HepG2 (cell line): ENCODE measurements at regions not wholly inside any gene's neighbourhood (a gene's known extent, or its start where the extent isn't known, plus 50 kb on each side); places are given as distances from the start of the nearest gene placed in this dataset.

Experiments used
- ARNT2 ChIP-seq: sonication (generic); formaldehyde crosslinking; IDR thresholded peaks from 2 replicates; pipeline ENCODE4 v1.8.0; 2022; ENCODE audit warnings: mild to moderate bottlenecking, low read depth, missing genetic modification reagents, moderate library complexity
- BRCA1 ChIP-seq: sonication (generic); formaldehyde crosslinking; IDR thresholded peaks from 2 replicates; pipeline ENCODE4 v1.4.0; 2020; ENCODE audit warnings: missing genetic modification reagents
- CTCF ChIP-seq: sonication (generic); formaldehyde crosslinking; IDR thresholded peaks from 2 replicates; pipeline ENCODE4 v1.5.0; 2020; ENCODE audit warnings: mild to moderate bottlenecking, missing genetic modification reagents, moderate library complexity
- MEF2D ChIP-seq: sonication (generic); formaldehyde crosslinking; IDR thresholded peaks from 2 replicates; pipeline ENCODE4 v1.5.1; 2020; ENCODE audit warnings: mild to moderate bottlenecking, missing genetic modification reagents
- NFRKB ChIP-seq: fragments of 450-650 bp; IDR thresholded peaks from 2 replicates; pipeline ENCODE4 v1.6.1; 2017
- POLR2A ChIP-seq, 2 experiments: IDR thresholded peaks; 2 replicates each; pipeline ENCODE4 v1.6.1; 2011; ENCODE audit warnings: low read depth in 2 of 2, low read length in 2 of 2, mild to moderate bottlenecking in 1 of 2, moderate library complexity in 1 of 2; ENCODE audit not compliant: insufficient read depth in 1 of 2
- SIN3A ChIP-seq: IDR thresholded peaks from 2 replicates; pipeline ENCODE4 v1.6.1; 2011; ENCODE audit warnings: low read depth, mild to moderate bottlenecking, control low read depth, low read length, borderline replicate concordance
- ZFP36 ChIP-seq: fragments of 150-350 bp; IDR thresholded peaks from 2 replicates; pipeline ENCODE4 v1.6.1; 2018; ENCODE audit warnings: borderline replicate concordance, low read length, low read depth; ENCODE audit not compliant: partially characterized antibody
- ZNF232 ChIP-seq: sonication (generic); formaldehyde crosslinking; IDR thresholded peaks from 2 replicates; pipeline ENCODE4 v1.4.0; 2020; ENCODE audit warnings: missing genetic modification reagents, borderline replicate concordance
- ZNF317 ChIP-seq: sonication (generic); formaldehyde crosslinking; IDR thresholded peaks from 2 replicates; pipeline ENCODE4 v1.5.0; 2020; ENCODE audit warnings: mild to moderate bottlenecking, missing genetic modification reagents
- ZNF512B ChIP-seq: sonication (generic); formaldehyde crosslinking; IDR thresholded peaks from 2 replicates; pipeline ENCODE4 v1.5.1; 2020; ENCODE audit warnings: missing genetic modification reagents, mild to moderate bottlenecking, borderline replicate concordance
- ZNF550 ChIP-seq: sonication (generic); formaldehyde crosslinking; IDR thresholded peaks from 2 replicates; pipeline ENCODE4 v1.4.0; 2020; ENCODE audit warnings: mild to moderate bottlenecking, missing genetic modification reagents, borderline replicate concordance

GRCh38 chr13:106072014-106072413 is 463.4 kb downstream of the EFNB2 start:
- no peak for TF ChIP-seq BRCA1 (CRISPR knock-in tag)
- no peak for TF ChIP-seq SIN3A
- no peak for TF ChIP-seq ZNF232 (CRISPR knock-in tag)
- no peak for TF ChIP-seq POLR2A (IDR thresholded peaks at IDR 0.05; ENCODE audit: insufficient read depth in 1 of 2, low read depth in 2 of 2, low read length in 2 of 2)
- no peak for TF ChIP-seq ZNF317 (CRISPR knock-in tag)
- no peak for TF ChIP-seq ARNT2 (CRISPR knock-in tag)
- TF ChIP-seq ZNF512B, result no peak
- TF ChIP-seq CTCF (CRISPR knock-in tag), result no peak
- no peak for TF ChIP-seq MEF2D
- TF ChIP-seq NFRKB, result no peak
- TF ChIP-seq ZNF550 (CRISPR knock-in tag), result no peak
- TF ChIP-seq ZFP36, result no peak
